HG02981 (cell line): ENCODE measurements at regions not wholly inside any gene's neighbourhood (a gene's known extent, or its start where the extent isn't known, plus 50 kb on each side); places are given as distances from the start of the nearest gene placed in this dataset.
A peak's percentile ranks its signal among the peaks of the same experiment; 100 is the strongest.
"Not testable (repeated sequence)": the region's sequence is repeated elsewhere in the genome, so short reads cannot be mapped to it uniquely, and the experiment has no call there.

Experiments used
- ATAC-seq: cut with Tn5 transposase; IDR thresholded peaks from one replicate; pipeline ENCODE4 v1.9.1; 2021; ENCODE audit warnings: mild to moderate bottlenecking, moderate library complexity; ENCODE audit not compliant: unreplicated experiment

DNA sequence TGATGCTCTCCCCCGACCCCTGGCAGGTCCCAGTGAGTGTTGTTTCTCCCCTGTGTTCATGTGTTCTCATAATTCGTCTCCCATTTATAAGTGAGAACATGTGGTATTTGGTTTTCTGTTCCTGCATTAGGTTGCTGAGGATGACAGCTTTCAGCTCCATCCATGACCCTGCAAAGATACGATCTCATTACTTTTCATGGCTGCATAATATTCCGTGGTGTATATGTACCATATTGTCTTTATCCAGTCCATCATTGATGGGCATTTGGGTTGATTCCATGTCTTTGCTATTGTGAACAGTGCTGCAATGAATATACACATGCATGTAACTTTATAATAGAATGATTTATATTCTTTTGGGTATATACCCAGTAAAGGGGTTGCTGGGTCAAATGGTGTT, 321.5 kb downstream of the EMP1 start:
- not testable (repeated sequence) for ATAC-seq

DNA sequence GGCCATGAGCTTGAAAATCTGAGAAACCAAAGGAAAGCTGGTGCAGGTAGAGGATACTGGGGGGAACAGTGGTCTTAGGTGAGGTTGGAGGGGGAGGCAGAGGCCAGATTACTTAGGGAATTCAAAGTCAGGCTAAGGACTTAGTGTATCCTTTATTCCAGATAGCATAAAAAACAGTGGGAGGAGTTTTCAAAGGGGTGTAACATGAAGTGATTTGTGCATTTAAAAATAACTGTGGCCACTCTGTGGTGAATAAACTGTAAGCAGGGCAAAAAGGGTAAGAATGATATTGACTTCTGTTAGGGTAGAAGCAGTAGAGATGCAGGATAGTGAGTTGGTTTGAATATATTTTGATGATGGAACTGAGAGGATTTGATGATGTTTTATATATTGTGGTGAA, 313.2 kb downstream of the EMP1 start:
- ATAC-seq: no peak

DNA sequence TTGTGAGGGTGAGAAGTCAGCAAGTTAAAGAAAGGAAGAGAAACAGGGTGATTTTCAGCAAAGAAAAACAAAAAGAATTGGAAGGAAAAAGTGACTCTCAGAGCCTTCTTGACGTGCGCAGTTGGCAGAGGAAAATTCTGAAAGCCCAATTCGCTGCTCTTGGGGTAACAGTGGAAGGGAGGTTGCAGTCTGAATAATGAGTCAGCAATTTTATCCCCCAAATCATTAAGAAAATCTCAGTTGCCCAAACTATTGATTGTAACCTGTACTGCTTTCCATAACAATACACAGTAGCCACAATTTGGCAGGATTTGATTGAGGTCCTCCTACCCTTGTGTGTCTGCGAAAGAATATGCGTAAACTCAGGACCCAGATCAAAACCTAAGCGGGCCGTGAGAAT, 309.1 kb downstream of the EMP1 start:
- no peak for ATAC-seq

DNA sequence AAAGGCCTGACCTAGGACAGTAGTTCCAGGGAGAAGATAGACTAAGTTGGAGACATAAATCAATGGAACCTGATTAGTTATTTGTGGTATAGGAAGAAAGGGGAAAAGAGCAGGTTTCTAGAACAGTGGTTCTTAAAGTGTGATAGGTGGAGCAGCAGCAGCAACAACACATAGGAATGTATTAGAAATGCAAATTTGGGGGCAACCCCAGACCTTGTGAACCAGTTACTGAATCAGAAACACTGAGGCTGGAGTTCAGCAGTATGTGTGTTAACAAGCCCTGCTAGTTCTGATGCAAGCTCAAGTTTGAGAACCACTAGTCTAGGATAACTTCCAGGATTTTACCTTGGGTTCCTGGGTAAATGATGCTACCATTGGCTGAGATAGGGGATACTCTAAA, 308.7 kb downstream of the EMP1 start:
- ATAC-seq: no peak

DNA sequence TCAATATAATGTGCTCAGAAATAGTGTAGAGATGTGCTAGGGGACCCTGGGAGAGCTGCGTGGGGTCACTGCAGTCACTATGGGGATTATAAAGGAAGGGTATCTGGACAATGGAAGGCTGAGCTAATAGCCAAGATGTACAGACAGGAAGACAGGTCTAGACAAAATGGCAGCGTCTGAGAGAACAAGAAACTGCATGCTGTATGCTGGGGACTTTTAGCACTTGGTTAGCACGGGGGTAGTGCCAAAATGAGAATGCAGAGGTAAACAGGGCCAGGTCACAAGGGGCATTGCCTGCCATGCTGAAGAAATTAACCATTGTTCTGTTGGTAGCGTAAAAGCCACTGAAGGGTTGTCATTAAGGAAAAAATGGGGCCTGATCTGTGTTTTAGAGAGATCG, 308.2 kb downstream of the EMP1 start:
- no peak for ATAC-seq

DNA sequence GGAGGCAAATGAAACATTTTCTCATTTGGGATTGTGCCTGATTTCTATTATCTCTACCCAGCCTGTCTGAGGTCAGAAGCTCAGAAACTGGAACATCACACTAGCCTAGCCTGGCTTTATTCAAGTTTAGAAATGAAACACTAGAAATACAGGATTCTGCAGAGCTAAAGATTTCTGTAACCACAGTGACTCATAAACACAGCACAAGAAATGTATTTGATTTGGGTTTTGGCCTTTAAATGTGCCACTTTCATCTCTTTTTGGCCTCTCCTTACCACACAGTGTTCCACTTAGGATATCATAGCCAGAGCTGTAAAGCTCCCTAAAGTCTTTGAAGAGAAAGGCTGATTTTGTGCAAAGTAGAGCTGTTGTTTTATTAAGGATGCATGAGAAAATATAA, 307.5 kb downstream of the EMP1 start:
- no peak for ATAC-seq

DNA sequence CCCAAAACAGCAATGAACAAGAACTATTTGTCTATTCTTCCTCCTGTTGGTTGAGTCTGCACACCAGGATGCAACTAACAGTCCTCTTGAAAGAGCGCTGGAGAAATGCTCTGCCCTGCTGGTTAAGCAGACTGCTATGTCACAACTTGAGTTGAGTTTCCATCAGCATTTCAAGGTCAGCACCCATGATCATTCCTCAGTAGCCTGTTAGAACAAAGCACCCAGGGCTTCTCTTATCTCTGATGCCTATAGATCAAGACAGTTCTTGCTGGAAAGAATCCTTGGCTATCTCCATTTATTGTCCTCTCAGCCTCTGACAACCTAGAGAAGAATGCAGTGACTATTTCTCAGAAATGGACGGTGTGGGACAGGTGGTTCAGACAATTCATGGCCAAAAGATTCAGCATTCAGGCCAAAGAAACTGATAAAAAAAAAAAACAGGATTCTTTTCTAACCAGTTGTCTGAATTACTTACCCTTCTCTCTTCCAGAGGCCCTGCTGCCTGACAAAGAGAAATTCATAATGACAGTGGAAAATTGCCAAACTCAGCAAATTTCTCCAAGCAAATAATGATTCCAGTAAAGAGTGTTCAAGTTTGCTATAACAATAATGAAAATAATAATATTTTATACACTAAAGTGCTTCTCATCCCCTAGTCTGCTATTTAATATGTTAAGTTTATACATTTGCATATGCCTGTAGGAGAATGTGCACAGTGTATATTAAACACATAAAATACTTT, 306.7 kb downstream of the EMP1 start:
- no peak for ATAC-seq

DNA sequence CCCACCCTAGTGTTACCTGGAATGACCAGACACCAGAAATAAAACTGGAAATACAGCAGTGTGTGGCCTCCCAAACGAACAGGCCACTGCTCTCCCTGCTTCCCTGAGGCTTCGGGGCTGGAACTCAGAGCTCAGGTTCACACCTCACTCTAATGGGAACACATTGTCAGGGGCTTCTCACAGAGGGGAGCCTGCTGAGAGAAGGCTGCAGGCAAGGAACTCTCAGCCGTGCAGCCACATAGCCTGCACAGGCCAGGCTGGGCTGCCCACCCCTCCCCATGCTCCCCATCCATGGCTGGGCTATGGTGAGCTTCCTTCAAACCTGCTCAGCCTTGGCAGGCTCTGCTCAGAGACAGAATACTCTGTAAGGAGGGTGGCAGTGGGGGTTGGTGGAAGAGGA, 302.5 kb downstream of the EMP1 start:
- no peak for ATAC-seq

DNA sequence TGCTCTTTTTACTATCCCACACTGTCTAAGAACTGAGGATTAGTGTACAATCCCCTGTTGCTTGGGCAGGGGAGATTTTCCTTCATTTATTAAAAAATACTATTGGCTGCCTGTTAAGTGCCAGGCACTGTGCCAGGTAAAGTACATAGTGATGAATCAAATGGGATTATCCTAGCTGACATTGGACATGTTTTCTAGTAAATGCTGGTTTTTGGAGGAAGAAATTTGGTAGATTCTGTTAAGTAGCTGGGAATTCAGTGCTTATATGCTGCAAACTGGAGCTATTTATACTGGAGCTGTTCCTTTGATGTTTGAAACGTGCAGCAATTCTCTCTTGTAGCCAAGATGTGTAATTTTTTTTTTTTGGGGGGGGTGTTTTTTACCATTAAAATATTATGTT, 299.6 kb downstream of the EMP1 start:
- no peak for ATAC-seq

DNA sequence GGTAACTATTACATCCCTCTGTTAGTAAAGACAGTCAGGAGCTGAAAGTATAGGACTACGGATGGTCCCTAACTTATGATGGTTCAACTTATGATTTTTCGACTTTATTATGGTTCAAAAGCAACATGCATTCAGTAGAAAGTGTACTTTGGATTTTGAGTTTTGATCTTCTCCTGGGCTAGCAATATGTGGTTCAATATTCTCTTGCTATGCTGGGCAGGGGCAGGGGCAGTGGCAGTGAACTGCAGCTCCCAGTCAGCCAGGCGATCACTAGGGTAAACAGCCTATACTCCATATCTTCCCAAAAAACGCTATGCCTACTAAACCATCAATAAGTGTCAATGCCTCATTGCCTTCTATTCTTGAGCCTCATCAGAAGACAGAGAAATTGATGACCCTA, 292.7 kb downstream of the EMP1 start:
- ATAC-seq: no peak

DNA sequence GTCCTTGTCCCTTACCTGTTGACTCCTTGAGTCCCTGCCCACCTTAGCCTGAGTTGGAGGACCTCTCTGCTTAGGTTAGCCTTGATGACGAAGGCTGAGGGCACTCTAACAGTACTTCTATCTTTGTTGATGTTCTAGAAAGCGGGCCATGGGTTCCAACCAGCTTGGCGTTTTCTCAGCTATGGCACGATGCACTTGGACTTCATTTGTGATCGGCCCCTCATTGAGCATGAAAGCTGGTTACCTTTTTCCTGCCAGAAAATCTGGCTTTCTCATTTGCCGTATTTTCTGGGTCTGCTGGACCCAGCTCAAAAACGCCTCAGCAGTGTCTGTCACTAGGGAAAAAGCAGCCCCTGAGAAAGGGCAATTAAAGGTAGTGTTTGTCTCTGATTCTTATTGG, 290.8 kb downstream of the EMP1 start:
- ATAC-seq: no peak

DNA sequence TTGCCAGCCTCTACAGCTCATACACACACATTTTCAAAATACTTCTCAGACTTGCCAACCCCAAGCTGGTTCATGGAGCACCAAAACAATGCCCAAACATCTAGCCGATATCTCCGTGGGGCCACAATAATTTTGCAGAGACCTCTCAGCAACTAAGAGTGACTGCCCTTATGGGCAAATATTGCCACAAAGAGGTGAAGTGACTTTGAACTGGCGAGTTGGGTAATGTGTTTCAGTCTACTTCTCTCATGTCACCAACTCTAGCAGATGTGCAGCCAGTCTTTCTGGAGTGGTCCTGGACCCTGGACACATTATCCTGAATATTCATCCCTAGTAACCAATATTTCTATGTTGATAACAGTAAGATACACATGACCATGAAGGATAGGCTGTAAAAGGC, 290.3 kb downstream of the EMP1 start:
- no peak for ATAC-seq

DNA sequence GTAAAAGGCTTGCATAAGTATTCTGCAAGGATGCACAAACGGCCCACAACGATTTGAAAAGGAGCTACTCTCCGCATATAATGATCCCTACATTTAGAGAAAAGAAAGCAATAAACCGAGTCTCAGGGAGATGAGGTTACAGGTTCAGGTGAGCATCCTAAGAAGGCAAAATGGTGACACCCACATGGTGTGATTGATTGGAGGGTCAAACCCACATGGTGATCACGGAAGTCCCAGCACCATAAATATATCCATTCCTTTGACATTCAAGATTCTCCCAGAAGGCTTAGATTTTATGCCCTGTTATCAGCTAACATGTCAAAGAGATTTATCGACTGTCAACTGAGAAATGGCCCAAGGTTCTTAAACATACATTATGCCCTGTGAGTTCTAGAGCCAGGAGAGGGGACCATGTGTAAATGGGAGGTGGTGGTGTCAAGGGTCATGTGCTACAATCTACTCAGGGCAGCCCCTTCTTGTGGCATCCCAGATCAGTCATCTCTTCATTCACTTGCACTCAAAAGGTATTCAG, 282.2 kb downstream of the EMP1 start:
- no peak for ATAC-seq

DNA sequence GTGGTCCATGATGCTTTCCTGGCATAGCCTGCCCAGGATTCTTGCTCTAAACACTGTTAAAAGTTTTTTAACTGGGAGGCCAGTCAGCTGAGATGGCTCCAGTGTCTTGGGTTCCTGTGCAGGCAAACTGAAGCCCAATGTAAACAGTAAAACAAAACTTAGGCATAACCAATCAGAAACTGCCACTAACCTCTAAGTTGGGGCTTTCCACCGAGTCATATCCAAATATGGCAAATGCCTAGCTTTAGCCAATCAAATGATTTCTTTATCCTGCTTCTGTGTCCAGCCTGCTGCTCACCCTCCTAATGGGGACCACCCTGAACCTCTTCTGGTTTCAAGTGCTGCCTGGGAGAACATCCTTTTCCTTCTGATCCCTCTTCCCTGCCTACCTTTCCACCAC, 277.9 kb downstream of the EMP1 start:
- ATAC-seq: no peak

DNA sequence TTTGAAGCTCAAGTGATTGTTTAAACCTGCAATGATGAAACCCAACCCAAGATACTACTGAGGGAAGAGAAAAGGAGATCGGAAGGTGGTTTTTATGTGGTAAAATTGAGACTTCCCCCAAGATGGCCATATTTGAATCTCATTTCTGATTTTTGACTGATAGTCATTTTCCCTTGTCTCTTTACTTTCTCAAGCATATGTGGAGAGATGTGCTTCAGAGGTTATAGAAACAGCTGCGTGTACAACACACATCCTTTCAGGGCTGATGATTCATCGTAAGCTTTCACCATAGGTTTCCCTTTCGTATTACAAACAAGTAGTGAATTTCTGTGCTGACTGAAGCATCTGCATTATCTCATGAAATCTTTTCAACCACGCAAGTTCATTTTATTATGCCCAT, 276.2 kb downstream of the EMP1 start:
- peak; percentile 96 for ATAC-seq

DNA sequence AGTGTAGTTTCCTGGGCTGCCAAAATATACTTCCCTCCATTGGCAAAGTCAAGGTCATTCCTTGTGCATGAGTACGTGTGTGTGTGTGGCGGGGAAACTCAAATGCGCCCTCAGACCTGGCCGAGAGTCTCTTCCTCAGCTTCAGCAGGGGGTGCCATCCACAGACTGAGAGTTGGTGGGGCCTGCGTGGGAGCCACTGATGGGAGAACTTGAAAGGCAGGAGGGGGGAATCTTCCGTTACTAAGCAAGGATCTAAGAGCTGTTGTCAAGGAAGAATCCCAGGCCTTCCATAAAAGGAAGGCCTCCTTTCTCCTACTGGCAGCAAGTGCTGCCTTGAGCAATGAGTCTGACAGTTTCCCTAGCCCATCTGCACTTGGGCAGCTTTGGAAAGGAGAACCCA, 274.9 kb downstream of the EMP1 start:
- ATAC-seq: no peak

DNA sequence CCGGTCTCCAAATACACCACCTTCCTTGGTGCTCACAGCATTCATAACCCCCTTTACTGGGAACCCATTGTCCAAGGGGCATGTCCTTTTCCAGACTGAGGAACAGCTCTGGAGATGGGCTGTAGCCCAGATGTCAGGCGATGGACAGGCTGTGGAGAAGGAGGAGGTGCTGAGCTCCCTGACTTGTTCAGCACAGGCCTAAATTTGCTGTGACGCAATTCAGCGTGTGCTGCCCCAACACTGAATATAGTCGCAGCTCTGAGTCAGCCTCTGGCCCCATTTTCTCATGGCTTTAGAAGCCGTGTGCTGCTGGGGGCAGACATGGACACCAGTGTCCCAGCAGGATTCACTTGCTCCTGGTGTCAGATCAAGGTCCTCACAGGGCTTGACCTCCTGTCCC, 269.1 kb downstream of the EMP1 start:
- no peak for ATAC-seq

DNA sequence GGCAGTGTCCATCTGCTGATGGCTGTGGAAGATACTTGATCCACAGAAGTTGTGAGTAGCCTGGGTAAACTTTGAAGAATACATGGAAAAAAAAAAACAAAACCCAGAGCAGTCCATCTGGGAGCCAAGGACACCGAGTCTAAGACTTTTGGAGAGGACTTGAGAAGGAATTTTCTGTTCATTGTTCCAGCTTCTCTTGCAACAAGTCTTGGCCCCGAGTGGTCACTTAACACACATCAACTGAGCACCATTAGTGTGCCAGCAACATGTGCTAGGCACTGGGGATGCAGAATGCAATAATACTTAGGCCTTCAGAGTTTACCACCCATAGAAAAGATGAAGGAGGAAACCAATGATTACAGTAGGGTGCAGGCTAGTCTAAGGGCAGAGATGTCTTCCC, 266.7 kb downstream of the EMP1 start:
- ATAC-seq: no peak

DNA sequence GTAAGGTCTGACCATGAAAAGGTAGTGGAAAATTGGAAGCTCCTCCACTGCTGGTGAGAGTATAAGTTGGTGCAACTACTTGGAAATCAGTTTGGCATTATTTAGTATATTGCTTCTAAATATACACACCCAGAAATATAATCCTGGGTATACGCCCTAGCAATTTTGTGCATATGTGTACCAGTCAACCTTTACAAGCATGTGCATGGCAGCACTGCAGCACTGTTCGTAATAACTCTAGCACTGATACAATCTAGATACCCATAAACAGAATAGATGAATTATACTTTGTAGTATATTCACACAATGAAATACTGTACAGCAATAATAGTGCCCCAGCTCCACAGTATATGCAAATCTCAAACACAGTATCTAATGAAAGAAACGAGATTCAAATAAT, 265.9 kb downstream of the EMP1 start:
- no peak for ATAC-seq

DNA sequence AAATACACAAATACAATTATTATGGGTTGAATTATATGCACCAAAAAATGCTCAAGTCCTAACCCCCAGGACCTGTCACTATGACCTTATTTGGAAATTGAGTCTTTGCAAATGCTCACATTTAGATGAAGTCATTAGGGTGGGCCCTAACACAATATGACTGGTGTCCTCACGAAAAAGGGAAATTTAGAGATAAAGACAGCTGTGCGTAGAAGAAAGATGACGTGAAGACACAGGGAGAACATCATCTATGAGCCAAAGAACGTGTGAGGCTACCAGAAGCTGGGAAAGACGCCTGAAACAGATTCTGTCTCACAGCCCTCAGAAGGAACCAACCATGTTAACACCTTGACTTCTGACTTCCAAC, 259.2 kb downstream of the EMP1 start:
- no peak for ATAC-seq

DNA sequence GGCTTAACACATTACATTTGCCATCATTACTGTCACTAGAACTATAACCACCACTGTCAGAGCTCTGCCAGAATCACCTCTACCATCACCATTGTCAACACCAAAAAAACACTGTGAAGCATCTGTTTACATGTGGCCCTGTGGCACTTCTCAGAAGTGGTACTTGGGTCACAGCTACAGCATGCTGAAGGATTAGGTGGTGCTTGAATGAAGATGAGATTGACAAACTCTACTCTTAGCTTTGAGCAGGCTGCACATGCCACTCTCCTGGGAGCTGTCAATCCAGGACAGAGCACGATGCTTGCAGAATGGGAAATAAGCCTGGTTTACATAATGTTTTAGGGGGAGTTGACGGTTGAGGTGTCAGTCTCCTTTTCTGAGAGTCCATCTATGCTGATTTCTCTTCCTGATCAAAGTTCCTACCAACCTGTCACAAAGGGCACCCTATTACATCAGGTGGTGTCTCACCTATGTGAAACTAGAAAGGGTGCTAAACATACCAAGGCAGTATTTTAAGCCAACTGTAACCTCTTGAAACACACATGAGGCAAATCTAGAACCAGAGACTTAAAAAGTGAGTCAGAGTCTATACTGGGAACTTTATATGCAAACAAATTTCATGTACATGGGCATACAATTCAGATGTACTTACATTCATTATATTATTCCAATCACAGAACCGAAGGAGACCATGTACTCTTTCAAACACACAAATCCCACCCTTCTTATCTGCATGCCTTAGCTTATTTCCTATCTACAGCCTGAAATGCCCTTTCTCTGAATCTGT, 258.7 kb downstream of the EMP1 start:
- ATAC-seq: no peak

DNA sequence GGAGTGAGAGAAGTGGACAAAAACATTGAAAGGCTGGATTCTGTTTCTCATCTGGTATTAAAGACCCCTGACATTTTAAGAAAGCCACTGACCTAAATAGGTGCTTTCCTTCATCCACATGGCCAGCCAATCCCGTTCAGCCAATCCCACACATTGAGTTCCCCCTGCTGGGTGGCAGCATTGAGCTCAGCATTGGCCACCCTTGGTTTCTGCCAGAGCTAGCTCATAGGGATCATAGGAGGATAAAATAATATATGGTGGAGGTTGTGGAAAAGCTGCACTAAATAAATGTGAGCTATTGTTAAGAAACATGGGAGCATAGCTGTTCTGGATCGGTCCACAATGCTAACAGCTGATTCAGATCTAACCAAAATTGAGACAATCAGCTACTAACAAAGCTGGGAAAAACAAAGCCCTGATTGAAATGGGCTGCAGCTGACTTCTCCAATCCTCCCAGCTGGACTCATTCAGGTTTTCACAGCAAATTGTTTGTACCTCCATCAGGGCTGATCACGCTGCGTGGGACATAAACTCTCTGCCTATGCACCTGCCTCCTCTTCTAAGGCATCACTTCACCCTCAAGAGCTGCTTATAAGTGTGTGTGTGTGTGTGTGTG, 256.5 kb downstream of the EMP1 start:
- ATAC-seq: no peak
